Spinal cord (tissue), 9 donors: ENCODE measurements at regions not wholly inside any gene's neighbourhood (a gene's known extent, or its start where the extent isn't known, plus 50 kb on each side); places are given as distances from the start of the nearest gene placed in this dataset.

Experiments used
- DNase-seq, 6 donors: peaks; one replicate each; pipeline versions ENCODE4 v3.0.0 to v3.0.0-alpha.2; 2013 to 2015; ENCODE audit warnings: low spot score in 6 of 6, low read depth in 4 of 6
- H3K27ac ChIP-seq: one replicate; pipeline ENCODE4 v1.5.1; 2013; ENCODE audit warnings: low read depth, low read length, control low read depth
- H3K27me3 ChIP-seq: one replicate; pipeline ENCODE4 v1.6.1; 2013; ENCODE audit warnings: low read length; ENCODE audit not compliant: control insufficient read depth, insufficient read depth
- H3K36me3 ChIP-seq: one replicate; pipeline ENCODE4 v1.6.1; 2013; ENCODE audit warnings: low read length; ENCODE audit not compliant: control insufficient read depth, insufficient read depth
- H3K4me1 ChIP-seq: one replicate; pipeline ENCODE4 v1.6.1; 2013; ENCODE audit warnings: low read length; ENCODE audit not compliant: control insufficient read depth, insufficient read depth
- H3K4me3 ChIP-seq: one replicate; pipeline ENCODE4 v1.5.1; 2013; ENCODE audit warnings: low read depth, low read length, control low read depth
- H3K9me3 ChIP-seq: one replicate; pipeline ENCODE4 v1.6.1; 2013; ENCODE audit warnings: low read length; ENCODE audit not compliant: control insufficient read depth, insufficient read depth
- WGBS: methylation state at CpG from one replicate; pipeline ENCODE4 v1.1.5; 2013; ENCODE audit warnings: missing lambda C conversion rate; ENCODE audit not compliant: insufficient coverage; 5-methylcytosine and 5-hydroxymethylcytosine counted together
- donor health status: healthy.

- H3K36me3 ChIP-seq, result no peaks in the 10 kb centered on the region
- no peak overlapping the region for H3K4me3 ChIP-seq
- no peak overlapping the region for H3K27ac ChIP-seq
- no peaks in the 10 kb centered on the region for H3K4me1 ChIP-seq
- no peaks in the 10 kb centered on the region for H3K27me3 ChIP-seq
- peak in 1 of 6 donors; percentile 82 for DNase-seq
- H3K9me3 ChIP-seq, result no peaks in the 10 kb centered on the region
- WGBS, result no CpG with 5 or more reads among the region's 1 CpG
Observed at GRCh38 chr12:43665091-43665490, 93.5 kb downstream of the PUS7L start.

GRCh38 chr12:43662736-43663135 is 95.9 kb downstream of the PUS7L start:
- Histone ChIP-seq H3K27me3 (no peaks in the 10 kb centered on the region), H3K4me1 (no peaks in the 10 kb centered on the region), H3K9me3 (no peaks in the 10 kb centered on the region), H3K4me3 (no peak overlapping the region), H3K36me3 (no peaks in the 10 kb centered on the region), H3K27ac (no peak overlapping the region)
- DNase-seq, result no peak
- whole genome bisulfite sequencing, result no CpG with 5 or more reads among the region's 1 CpG

- no peaks in the 10 kb centered on the region for H3K27me3 ChIP-seq
- no CpG with 5 or more reads among the region's 1 CpG for WGBS
- H3K36me3 ChIP-seq, result no peaks in the 10 kb centered on the region
Observed at GRCh38 chr12:43655586-43655985, 103.0 kb downstream of the PUS7L start.

GRCh38 chr12:43653917-43654316 is 101.9 kb upstream of the ADAMTS20 start:
- H3K36me3 ChIP-seq, result no peaks in the 10 kb centered on the region
- H3K4me1 ChIP-seq, result no peaks in the 10 kb centered on the region
- H3K27ac ChIP-seq, result no peak overlapping the region
- no peak overlapping the region for H3K4me3 ChIP-seq
- H3K27me3 ChIP-seq, result no peaks in the 10 kb centered on the region
- 60% methylated on average over 2 of the region's 2 CpGs for WGBS
- H3K9me3 ChIP-seq, result no peaks in the 10 kb centered on the region
- DNase-seq, result peak in 1 of 6 donors; percentile 4

More at GRCh38 chr12:43655586-43655985, 103.0 kb downstream of the PUS7L start:
- no peak for DNase-seq
- H3K9me3 ChIP-seq, result no peaks in the 10 kb centered on the region
- H3K4me1 ChIP-seq, result no peaks in the 10 kb centered on the region
- no peak overlapping the region for H3K4me3 ChIP-seq
- H3K27ac ChIP-seq, result no peak overlapping the region

GRCh38 chr12:43653289-43653915 is 101.4 kb upstream of the ADAMTS20 start:
- H3K4me3 ChIP-seq, result no peak overlapping the region
- H3K27ac ChIP-seq, result no peak overlapping the region
- H3K36me3 ChIP-seq, result no peaks in the 10 kb centered on the region
- H3K9me3 ChIP-seq, result no peaks in the 10 kb centered on the region
- DNase-seq, result no peak
- WGBS, result no CpG with 5 or more reads among the region's 3 CpGs
- H3K4me1 ChIP-seq, result no peaks in the 10 kb centered on the region
- no peaks in the 10 kb centered on the region for H3K27me3 ChIP-seq

GRCh38 chr12:43648636-43649035 is 96.6 kb upstream of the ADAMTS20 start:
- 93% methylated on average over 2 of the region's 2 CpGs for WGBS
- H3K27ac ChIP-seq, result no peak overlapping the region
- no peak for DNase-seq
- H3K4me1 ChIP-seq, result no peaks in the 10 kb centered on the region
- H3K9me3 ChIP-seq, result no peaks in the 10 kb centered on the region
- no peaks in the 10 kb centered on the region for H3K27me3 ChIP-seq
- no peak overlapping the region for H3K4me3 ChIP-seq
- no peaks in the 10 kb centered on the region for H3K36me3 ChIP-seq

- Histone ChIP-seq H3K27ac (no peak overlapping the region), H3K27me3 (no peaks in the 10 kb centered on the region), H3K4me3 (no peak overlapping the region), H3K36me3 (no peaks in the 10 kb centered on the region), H3K4me1 (no peaks in the 10 kb centered on the region), H3K9me3 (no peaks in the 10 kb centered on the region)
- DNase-seq, result peak in 1 of 6 donors; percentile 4
- no CpG with 5 or more reads among the region's 4 CpGs for WGBS
Observed at GRCh38 chr12:43638806-43639205, 86.8 kb upstream of the ADAMTS20 start.

GRCh38 chr12:43636725-43637463 is 84.9 kb upstream of the ADAMTS20 start:
- Histone ChIP-seq H3K4me1 (no peaks in the 10 kb centered on the region), H3K9me3 (no peaks in the 10 kb centered on the region), H3K27me3 (no peaks in the 10 kb centered on the region), H3K36me3 (no peaks in the 10 kb centered on the region), H3K27ac (no peak overlapping the region), H3K4me3 (no peak overlapping the region)
- WGBS, result no CpG with 5 or more reads among the region's 1 CpG
- DNase-seq, result no peak

- Histone ChIP-seq H3K4me1 (no peaks in the 10 kb centered on the region), H3K27ac (no peak overlapping the region), H3K36me3 (no peaks in the 10 kb centered on the region), H3K27me3 (no peaks in the 10 kb centered on the region), H3K9me3 (no peaks in the 10 kb centered on the region), H3K4me3 (no peak overlapping the region)
- no peak for DNase-seq
- 75% methylated on average over 1 of the region's 2 CpGs for WGBS
Observed at GRCh38 chr12:43621262-43621661, 69.3 kb upstream of the ADAMTS20 start.

- no peak for DNase-seq
- no peaks in the 10 kb centered on the region for H3K36me3 ChIP-seq
- no peak overlapping the region for H3K27ac ChIP-seq
- no CpG with 5 or more reads among the region's 4 CpGs for WGBS
- no peaks in the 10 kb centered on the region for H3K9me3 ChIP-seq
- no peak overlapping the region for H3K4me3 ChIP-seq
- no peaks in the 10 kb centered on the region for H3K4me1 ChIP-seq
- no peaks in the 10 kb centered on the region for H3K27me3 ChIP-seq
Observed at GRCh38 chr12:43602738-43603137, 50.7 kb upstream of the ADAMTS20 start.
